GM19468 (cell line): ENCODE measurements at regions not wholly inside any gene's neighbourhood (a gene's known extent, or its start where the extent isn't known, plus 50 kb on each side); places are given as distances from the start of the nearest gene placed in this dataset.

ENCODE experiments used
- ATAC-seq: cut with Tn5 transposase; IDR thresholded peaks from one replicate; pipeline ENCODE4 v1.9.1; 2021; ENCODE audit warnings: mild to moderate bottlenecking, moderate library complexity, moderate number of reproducible peaks; ENCODE audit not compliant: unreplicated experiment; ENCODE audit errors: extremely low read depth

GRCh38 chr3:72259755-72260587, 475.0 kb upstream of the PROK2 start:
- ATAC-seq = no peak

DNA sequence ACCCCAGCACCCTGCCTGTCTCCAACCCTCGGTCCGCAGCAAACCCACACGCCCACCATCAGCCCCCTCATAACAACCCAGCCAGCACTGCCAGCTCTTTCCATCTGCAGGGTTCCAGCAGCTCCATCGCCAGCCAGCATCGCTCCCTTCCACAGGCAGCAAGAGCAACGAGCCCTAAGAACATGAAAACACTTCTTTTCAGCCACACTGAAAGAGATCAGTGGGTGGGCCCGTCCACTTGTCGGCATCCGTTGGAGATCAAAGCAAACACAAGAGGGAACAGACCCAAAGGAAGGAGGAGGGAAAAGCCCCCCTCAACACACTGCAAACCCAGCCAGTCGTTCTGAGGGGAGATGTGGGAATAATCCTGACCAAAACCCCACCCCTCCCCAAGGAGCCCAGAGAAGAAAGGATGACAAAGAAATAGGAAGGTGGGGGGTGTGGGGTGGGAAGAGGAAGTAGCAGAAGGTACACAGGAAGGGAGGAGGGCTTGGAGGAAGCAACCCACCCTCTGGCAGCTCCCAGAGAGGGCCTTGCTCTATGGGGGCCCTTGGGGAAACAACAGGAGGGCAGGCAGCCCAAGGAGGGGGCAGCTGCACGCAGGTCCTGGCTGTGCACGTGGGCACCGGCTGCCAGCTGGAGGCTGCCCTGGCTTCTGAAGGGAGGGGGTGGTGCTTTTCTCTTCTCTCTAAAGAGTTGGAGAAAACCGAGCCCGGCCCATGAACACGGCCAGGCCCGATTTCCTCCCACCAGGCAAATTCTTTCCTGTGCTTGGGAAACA, 473.6 kb upstream of the PROK2 start:
- no peak for ATAC-seq

- ATAC-seq = no peak
These were observed 472.8 kb upstream of the PROK2 start for GRCh38 chr3:72257738-72258137.

DNA sequence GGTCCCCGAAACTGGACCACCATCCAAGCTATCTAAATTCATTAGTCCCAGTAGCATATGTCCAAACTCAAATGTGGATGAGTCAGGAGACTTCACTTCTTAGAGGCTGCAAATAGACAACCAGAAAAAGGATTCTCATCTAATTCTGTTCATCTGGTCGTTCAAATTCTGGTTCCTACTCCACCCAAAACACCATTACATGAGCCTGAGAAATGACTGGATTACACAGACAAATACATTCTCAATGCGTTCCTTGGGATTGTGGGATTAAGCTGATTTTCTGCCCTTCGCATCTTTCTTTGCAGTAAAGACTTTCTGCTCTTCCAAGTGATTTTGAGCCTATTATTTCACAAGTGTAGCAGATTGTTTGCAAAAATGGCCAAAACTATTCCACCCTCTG, 472.3 kb upstream of the PROK2 start:
- ATAC-seq = no peak

GRCh38 chr3:72256716-72257115, 471.8 kb upstream of the PROK2 start:
- no peak for ATAC-seq

DNA sequence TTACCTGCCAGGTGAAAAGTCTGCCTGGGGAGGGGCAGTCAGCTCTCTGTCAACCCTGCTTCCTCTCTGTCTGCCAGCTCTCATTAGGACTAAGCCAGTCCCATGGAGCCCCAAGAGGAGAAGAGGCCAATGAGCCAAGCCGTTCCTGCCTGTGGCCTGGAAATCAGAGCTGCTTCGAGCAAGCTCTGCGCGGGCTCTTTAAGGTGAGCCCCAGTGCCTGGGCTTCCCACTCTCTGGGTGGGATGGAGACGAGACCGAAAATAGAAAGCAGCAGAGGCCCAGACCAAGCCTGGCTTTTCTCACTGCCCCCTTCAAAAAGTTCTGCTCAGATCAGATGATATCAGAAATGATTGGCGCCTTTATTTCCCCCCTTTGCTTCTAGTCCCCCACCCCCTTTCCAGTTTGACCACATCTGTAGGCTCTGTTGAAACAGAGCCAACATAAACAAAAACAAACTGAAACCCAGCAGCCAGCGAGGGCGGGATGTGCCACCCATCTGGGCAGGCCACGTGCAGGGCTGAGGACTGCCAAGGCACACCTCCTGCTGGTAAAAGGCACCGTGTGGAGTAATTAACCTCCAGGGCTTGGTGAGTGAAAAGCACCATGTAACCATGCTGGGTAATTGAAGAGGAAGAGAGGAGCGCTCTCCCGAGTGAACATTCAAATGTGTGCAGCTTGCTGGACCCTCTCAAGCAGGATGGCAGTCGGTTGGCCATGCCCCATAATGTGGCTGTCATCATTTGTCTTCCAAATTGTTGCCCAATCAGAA, 471.0 kb upstream of the PROK2 start:
- ATAC-seq = no peak

DNA sequence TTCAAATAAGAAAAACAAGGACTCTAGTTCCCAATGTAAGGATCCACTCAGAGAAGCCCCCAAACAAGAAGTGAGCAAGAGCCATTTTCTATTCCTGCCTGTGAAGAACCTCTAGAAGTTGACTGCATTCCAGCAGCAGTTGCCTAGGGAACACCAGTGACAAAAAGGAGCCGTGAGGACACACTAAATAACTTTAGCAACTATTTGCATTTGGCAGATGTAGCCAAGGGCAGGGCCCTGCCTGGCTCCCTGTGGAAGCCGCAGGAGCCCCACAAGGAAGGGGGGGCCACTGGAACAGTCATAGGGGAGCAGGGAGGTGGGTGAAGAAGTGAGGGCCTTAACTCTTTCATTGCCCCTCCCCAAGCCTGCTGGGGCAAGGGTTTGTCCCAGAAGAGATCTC, 470.2 kb upstream of the PROK2 start:
- no peak for ATAC-seq

GRCh38 chr3:72254483-72254882, 469.5 kb upstream of the PROK2 start:
- no peak for ATAC-seq

DNA sequence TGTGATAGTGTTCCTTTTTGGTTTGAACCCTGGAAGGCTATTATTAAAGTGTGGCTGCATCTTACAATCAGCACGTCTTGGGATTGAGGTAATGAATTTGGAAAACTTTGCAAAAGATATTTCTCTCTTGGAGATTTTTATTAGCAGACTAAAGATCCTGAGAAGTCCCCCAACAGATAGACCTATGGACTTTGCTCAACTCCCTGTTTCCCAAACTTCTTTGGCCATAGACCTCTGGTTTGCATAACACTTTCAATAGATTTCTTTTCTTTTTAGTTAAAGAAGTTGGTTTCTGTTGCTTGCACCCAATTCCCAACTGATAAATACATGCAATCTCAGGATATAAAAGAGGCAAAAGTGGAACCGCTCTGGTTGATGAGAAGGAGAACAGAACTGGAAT, 465.8 kb upstream of the PROK2 start:
- ATAC-seq = no peak

- ATAC-seq = no peak
These were observed 463.9 kb upstream of the PROK2 start for GRCh38 chr3:72248869-72249268.

- no peak for ATAC-seq
These were observed 463.4 kb upstream of the PROK2 start for GRCh38 chr3:72248389-72248761.

GRCh38 chr3:72247645-72248388, 462.9 kb upstream of the PROK2 start:
- no peak for ATAC-seq

DNA sequence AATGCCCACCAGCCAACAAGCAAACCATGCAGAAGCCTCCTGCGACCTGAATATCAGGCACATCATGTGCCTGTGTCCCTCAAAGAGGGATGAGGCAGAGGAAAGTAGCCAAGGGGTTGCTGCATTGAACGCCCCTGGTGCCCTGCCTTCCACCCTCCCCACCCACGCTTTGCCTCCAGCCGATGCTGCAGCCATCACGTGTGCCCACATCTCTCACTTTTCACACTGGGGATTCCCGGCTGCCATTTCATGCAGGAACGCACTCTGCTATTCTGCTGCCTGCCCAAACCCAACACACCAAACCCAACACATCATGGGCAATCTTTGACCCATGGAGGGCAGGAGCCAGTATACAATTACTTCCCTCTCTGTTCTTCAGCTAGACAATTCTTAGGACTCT, 462.2 kb upstream of the PROK2 start:
- no peak for ATAC-seq

GRCh38 chr3:72246685-72247084, 461.7 kb upstream of the PROK2 start:
- ATAC-seq = no peak

GRCh38 chr3:72245183-72245811, 460.3 kb upstream of the PROK2 start:
- no peak for ATAC-seq

DNA sequence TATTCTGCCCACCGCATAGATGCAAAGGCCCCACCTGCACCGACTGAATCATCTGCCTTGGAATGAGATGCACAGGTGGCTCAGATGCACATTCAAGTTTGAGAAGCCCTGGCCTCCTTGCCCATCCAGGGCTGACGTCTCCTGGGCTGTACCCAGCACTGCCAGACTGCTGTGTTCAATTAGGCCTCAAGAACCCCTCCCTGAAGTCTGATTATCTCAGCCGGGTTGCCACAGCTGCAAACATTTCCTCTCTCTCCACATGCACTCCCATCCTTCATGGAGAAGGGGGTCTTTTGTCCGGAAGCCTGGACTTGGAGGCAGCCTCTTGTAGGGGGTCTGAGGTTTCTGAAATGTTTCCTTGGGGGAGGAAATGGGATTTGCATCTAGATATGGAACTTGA, 459.4 kb upstream of the PROK2 start:
- ATAC-seq = no peak

GRCh38 chr3:72242326-72242725, 457.4 kb upstream of the PROK2 start:
- no peak for ATAC-seq

- ATAC-seq = no peak
These were observed 456.6 kb upstream of the PROK2 start for GRCh38 chr3:72241525-72241924.

DNA sequence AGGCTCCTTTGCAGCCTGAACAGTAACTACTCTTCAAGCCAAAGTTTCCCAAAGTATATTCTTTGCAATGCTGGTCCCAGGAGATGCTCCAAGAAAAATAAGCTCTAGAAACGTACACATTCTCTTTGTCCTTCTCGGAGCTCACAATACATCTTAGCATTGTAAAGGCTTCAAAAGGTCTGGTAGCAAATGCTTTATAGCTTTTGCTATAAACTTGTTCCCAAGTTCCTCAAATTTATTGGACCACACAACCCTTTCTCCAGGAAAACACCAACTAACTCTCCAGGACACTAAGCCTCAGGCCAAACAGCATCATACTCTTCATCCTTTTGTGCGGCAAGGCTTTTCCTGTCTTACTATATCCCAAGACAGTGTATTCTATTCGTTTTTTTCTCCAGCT, 455.6 kb upstream of the PROK2 start:
- no peak for ATAC-seq

DNA sequence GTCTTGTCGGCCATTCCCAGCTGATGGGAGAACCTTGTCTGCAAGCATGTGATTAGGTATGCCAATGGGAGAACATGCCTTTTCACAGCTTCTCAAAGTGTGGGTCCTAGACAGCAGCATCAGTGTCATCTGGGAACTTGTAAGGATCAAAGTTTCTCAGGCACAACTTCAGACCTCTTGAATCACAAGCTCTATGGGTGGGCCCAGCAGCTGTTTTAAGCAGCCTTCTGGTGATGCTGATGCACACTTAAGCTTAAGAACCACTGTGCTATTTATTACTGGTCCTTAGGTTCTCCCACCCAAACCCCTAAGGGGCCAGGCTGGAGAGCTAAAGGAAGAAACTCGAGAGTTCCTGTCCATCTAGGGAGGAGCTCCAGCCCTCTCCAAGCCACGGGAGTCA, 453.9 kb upstream of the PROK2 start:
- ATAC-seq = no peak
